C4-2B (cell line): ENCODE measurements at regions not wholly inside any gene's neighbourhood (a gene's known extent, or its start where the extent isn't known, plus 50 kb on each side); places are given as distances from the start of the nearest gene placed in this dataset.

Source experiments
- CTCF ChIP-seq: fragments of 450-650 bp; conservative IDR thresholded peaks from 2 replicates; pipeline ENCODE4 v1.5.1; 2017; ENCODE audit warnings: mild to moderate bottlenecking
- ZFX ChIP-seq: fragments of 450-650 bp; IDR thresholded peaks from 2 replicates; pipeline ENCODE4 v1.6.1; 2017

DNA sequence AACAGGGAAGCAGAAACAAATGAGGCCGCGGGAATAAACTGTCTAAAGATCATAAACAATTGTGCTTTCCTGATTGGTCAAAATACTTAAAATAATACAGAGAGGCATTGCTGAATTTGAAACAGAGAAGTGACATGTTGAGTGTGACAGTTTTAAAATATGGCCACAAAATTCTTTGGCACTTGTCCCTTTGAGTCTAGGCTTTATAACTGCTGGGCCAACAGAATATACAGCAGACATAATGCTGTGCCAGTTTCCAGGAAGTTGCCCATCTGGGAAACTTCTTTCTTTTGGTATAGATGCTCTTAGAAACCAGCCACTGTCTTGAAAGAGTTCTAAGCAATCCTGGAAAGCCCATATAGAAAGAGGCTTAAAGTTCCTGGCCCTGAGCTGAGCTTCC is 668.4 kb downstream of the CENPC start:
- TF ChIP-seq CTCF (no peak), ZFX (no peak)
